GM23338 (cell line): ENCODE measurements at regions not wholly inside any gene's neighbourhood (a gene's known extent, or its start where the extent isn't known, plus 50 kb on each side); places are given as distances from the start of the nearest gene placed in this dataset.

Experiments used
- CREB1 ChIP-seq: fragments of 250-450 bp; sonication (Bioruptor Pico); IDR thresholded peaks from 2 replicates; pipeline ENCODE4 v1.5.0; 2020; ENCODE audit warnings: low read depth, mild to moderate bottlenecking, moderate library complexity
- EZH2 ChIP-seq: fragments of 200-600 bp; sonication (generic); IDR thresholded peaks from one replicate; pipeline ENCODE4 v1.8.0; 2017; ENCODE audit warnings: antibody characterized with exemption, mild to moderate bottlenecking, low read depth; ENCODE audit not compliant: unreplicated experiment
- EZH2phosphoT487 ChIP-seq: fragments of 200-600 bp; sonication (generic); IDR thresholded peaks from one replicate; pipeline ENCODE4 v1.8.1; 2018; ENCODE audit warnings: antibody characterized with exemption; ENCODE audit not compliant: unreplicated experiment
- JUNB ChIP-seq: IDR thresholded peaks from one replicate; pipeline ENCODE4 v1.6.1; 2016; ENCODE audit warnings: antibody characterized with exemption; ENCODE audit not compliant: unreplicated experiment
- NANOG ChIP-seq: IDR thresholded peaks from 2 replicates; pipeline ENCODE4 v1.6.1; 2016; ENCODE audit warnings: antibody characterized with exemption, borderline replicate concordance
- POLR2AphosphoS5 ChIP-seq: IDR thresholded peaks from 2 replicates; pipeline ENCODE4 v1.6.1; 2016; ENCODE audit warnings: antibody characterized with exemption, low read depth
- STAT1 ChIP-seq: IDR thresholded peaks from one replicate; pipeline ENCODE4 v1.6.1; 2016; ENCODE audit warnings: antibody characterized with exemption; ENCODE audit not compliant: unreplicated experiment
- TF ChIP-seq, protein P1 (sequence below): fragments of 250-450 bp; sonication (Bioruptor Pico); IDR thresholded peaks from 2 replicates; pipeline ENCODE4 v1.5.0; 2020; ENCODE audit warnings: mild to moderate bottlenecking, moderate library complexity
- TF ChIP-seq, protein P2 (sequence below): IDR thresholded peaks from one replicate; pipeline ENCODE4 v1.6.1; 2018; ENCODE audit warnings: antibody characterized with exemption; ENCODE audit not compliant: unreplicated experiment
- TF ChIP-seq, protein P3 (sequence below): IDR thresholded peaks from 2 replicates; pipeline ENCODE4 v1.6.1; 2016; ENCODE audit warnings: antibody characterized with exemption

DNA sequence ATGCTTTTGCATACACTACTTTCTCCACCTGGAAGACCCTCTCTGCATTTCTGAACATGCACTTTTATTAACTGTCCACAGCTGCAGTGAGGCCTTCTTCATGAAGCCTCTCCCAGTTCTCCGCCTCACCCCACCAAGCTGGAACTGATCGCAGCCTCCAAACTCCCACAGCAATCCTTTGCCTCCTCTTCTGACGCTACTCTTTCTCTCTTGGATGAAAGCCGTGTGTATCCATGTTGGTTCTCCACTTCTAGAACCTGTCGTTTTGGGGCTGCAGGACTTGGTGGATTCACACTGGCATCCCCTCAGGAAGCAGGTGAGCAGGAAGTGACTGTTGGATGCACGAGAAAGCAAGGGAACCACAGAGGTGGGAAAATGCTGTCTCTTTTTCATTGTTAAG is 288.6 kb downstream of the MYCN start (continued):
- TF ChIP-seq, protein P1, sequence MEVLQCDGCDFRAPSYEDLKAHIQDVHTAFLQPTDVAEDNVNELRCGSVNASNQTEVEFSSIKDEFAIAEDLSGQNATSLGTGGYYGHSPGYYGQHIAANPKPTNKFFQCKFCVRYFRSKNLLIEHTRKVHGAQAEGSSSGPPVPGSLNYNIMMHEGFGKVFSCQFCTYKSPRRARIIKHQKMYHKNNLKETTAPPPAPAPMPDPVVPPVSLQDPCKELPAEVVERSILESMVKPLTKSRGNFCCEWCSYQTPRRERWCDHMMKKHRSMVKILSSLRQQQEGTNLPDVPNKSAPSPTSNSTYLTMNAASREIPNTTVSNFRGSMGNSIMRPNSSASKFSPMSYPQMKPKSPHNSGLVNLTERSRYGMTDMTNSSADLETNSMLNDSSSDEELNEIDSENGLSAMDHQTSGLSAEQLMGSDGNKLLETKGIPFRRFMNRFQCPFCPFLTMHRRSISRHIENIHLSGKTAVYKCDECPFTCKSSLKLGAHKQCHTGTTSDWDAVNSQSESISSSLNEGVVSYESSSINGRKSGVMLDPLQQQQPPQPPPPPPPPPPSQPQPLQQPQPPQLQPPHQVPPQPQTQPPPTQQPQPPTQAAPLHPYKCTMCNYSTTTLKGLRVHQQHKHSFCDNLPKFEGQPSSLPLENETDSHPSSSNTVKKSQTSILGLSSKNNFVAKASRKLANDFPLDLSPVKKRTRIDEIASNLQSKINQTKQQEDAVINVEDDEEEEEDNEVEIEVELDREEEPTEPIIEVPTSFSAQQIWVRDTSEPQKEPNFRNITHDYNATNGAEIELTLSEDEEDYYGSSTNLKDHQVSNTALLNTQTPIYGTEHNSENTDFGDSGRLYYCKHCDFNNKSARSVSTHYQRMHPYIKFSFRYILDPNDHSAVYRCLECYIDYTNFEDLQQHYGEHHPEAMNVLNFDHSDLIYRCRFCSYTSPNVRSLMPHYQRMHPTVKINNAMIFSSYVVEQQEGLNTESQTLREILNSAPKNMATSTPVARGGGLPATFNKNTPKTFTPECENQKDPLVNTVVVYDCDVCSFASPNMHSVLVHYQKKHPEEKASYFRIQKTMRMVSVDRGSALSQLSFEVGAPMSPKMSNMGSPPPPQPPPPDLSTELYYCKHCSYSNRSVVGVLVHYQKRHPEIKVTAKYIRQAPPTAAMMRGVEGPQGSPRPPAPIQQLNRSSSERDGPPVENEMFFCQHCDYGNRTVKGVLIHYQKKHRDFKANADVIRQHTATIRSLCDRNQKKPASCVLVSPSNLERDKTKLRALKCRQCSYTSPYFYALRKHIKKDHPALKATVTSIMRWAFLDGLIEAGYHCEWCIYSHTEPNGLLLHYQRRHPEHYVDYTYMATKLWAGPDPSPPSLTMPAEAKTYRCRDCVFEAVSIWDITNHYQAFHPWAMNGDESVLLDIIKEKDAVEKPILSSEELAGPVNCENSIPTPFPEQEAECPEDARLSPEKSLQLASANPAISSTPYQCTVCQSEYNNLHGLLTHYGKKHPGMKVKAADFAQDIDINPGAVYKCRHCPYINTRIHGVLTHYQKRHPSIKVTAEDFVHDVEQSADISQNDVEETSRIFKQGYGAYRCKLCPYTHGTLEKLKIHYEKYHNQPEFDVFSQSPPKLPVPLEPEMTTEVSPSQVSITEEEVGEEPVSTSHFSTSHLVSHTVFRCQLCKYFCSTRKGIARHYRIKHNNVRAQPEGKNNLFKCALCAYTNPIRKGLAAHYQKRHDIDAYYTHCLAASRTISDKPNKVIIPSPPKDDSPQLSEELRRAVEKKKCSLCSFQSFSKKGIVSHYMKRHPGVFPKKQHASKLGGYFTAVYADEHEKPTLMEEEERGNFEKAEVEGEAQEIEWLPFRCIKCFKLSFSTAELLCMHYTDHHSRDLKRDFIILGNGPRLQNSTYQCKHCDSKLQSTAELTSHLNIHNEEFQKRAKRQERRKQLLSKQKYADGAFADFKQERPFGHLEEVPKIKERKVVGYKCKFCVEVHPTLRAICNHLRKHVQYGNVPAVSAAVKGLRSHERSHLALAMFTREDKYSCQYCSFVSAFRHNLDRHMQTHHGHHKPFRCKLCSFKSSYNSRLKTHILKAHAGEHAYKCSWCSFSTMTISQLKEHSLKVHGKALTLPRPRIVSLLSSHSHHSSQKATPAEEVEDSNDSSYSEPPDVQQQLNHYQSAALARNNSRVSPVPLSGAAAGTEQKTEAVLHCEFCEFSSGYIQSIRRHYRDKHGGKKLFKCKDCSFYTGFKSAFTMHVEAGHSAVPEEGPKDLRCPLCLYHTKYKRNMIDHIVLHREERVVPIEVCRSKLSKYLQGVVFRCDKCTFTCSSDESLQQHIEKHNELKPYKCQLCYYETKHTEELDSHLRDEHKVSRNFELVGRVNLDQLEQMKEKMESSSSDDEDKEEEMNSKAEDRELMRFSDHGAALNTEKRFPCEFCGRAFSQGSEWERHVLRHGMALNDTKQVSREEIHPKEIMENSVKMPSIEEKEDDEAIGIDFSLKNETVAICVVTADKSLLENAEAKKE: no peak
- TF ChIP-seq, protein P2, sequence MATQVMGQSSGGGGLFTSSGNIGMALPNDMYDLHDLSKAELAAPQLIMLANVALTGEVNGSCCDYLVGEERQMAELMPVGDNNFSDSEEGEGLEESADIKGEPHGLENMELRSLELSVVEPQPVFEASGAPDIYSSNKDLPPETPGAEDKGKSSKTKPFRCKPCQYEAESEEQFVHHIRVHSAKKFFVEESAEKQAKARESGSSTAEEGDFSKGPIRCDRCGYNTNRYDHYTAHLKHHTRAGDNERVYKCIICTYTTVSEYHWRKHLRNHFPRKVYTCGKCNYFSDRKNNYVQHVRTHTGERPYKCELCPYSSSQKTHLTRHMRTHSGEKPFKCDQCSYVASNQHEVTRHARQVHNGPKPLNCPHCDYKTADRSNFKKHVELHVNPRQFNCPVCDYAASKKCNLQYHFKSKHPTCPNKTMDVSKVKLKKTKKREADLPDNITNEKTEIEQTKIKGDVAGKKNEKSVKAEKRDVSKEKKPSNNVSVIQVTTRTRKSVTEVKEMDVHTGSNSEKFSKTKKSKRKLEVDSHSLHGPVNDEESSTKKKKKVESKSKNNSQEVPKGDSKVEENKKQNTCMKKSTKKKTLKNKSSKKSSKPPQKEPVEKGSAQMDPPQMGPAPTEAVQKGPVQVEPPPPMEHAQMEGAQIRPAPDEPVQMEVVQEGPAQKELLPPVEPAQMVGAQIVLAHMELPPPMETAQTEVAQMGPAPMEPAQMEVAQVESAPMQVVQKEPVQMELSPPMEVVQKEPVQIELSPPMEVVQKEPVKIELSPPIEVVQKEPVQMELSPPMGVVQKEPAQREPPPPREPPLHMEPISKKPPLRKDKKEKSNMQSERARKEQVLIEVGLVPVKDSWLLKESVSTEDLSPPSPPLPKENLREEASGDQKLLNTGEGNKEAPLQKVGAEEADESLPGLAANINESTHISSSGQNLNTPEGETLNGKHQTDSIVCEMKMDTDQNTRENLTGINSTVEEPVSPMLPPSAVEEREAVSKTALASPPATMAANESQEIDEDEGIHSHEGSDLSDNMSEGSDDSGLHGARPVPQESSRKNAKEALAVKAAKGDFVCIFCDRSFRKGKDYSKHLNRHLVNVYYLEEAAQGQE: no peak
- no peak for TF ChIP-seq EZH2phosphoT487
- no peak for TF ChIP-seq CREB1 (CRISPR knock-in tag)
- TF ChIP-seq NANOG: no peak
- TF ChIP-seq, protein P3, sequence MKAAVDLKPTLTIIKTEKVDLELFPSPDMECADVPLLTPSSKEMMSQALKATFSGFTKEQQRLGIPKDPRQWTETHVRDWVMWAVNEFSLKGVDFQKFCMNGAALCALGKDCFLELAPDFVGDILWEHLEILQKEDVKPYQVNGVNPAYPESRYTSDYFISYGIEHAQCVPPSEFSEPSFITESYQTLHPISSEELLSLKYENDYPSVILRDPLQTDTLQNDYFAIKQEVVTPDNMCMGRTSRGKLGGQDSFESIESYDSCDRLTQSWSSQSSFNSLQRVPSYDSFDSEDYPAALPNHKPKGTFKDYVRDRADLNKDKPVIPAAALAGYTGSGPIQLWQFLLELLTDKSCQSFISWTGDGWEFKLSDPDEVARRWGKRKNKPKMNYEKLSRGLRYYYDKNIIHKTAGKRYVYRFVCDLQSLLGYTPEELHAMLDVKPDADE: no peak
- no peak for TF ChIP-seq STAT1
- TF ChIP-seq JUNB: no peak
- no peak for TF ChIP-seq POLR2AphosphoS5
- no peak for TF ChIP-seq EZH2
